Adrenal gland (tissue), 9 donors: ENCODE measurements at regions not wholly inside any gene's neighbourhood (a gene's known extent, or its start where the extent isn't known, plus 50 kb on each side); places are given as distances from the start of the nearest gene placed in this dataset.

Source experiments
- DNase-seq, 7 donors: peaks; one replicate each; pipeline ENCODE4 v3.0.0-alpha.2; 2019 to 2020
- H3K27ac ChIP-seq, 5 donors: fragments of 200-600 bp; sonication (generic) in 4 of 5; 1 replicate in 3 of 5; 2 replicates in 2 of 5; pipeline versions ENCODE4 v1.5.1 to v1.8.0; 2016 to 2020; ENCODE audit warnings: mild to moderate bottlenecking in 1 of 5
- H3K27me3 ChIP-seq: fragments of 200-600 bp; 2 replicates; pipeline ENCODE4 v1.8.0; 2021
- H3K36me3 ChIP-seq, 2 donors: fragments of 200-600 bp; replicated peaks in 1 of 2; 1 replicate in 1 of 2; 2 replicates in 1 of 2; pipeline versions ENCODE4 v1.5.1 to v1.8.0; 2018 to 2022
- H3K4me1 ChIP-seq, 2 donors: fragments of 200-600 bp; replicated peaks in 1 of 2; 1 replicate in 1 of 2; 2 replicates in 1 of 2; pipeline versions ENCODE4 v1.5.1 to v1.8.0; 2018 to 2021
- H3K4me3 ChIP-seq, 4 donors: fragments of 200-600 bp; sonication (generic) in 3 of 4; one replicate each; pipeline ENCODE4 v1.5.1; 2016 to 2018
- H3K9me3 ChIP-seq, 3 donors: fragments of 200-600 bp; sonication (generic) in 1 of 3; replicated peaks in 1 of 3; 1 replicate in 2 of 3; 2 replicates in 1 of 3; pipeline versions ENCODE4 v1.5.1 to v1.8.0; 2016 to 2021
- CTCF ChIP-seq, 6 experiments: fragments of 450-650 bp in 4 of 6; fragments of 200-600 bp in 2 of 6; sonication (generic) in 1 of 6; IDR thresholded peaks; 1 replicate in 5 of 6; 2 replicates in 1 of 6; pipeline versions ENCODE4 v1.5.1 to v1.8.0; 2016 to 2021; ENCODE audit warnings: antibody characterized with exemption in 6 of 6, mild to moderate bottlenecking in 2 of 6, moderate library complexity in 1 of 6
- POLR2A ChIP-seq, 2 donors: fragments of 450-650 bp; IDR thresholded peaks; one replicate each; pipeline ENCODE4 v1.6.1; 2017; ENCODE audit warnings: antibody characterized with exemption in 2 of 2, mild to moderate bottlenecking in 2 of 2, moderate library complexity in 1 of 2
- WGBS, 4 donors: extraction: QIAGEN DNeasy Blood & Tissue Kit in 2 of 4; methylation state at CpG; one replicate each; pipeline versions ENCODE4 v1.1.5 to v1.1.7; 2013 to 2017; 5-methylcytosine and 5-hydroxymethylcytosine counted together
- intact Hi-C, 2 donors: fragments of 100-400 bp; cut with DNase I; formaldehyde crosslinking; loops; one replicate each; pipeline versions ENCODE4 v1.14.1 to v1.15.0; 2022 to 2023
- donor health status: healthy with polysubstance abuse.
- donor health status: Bipolar disorder and iron deficiency.
- donor health status: DM: yes; HTN: yes; CAD: no.
- donor health status: DM: no; HTN: no; CAD: no.
- donor health status: DM: no; HTN: no; CAD: no.

GRCh38 chr5:20213803-20214202 is 225.8 kb upstream of the CDH18 start:
- H3K4me1 ChIP-seq: no peaks in the 10 kb centered on the region
- H3K27ac ChIP-seq: no peak overlapping the region
- 76 to 83% (median 79%) methylated on average over 2 of the region's 2 CpGs for WGBS, 4 donors
- H3K36me3 ChIP-seq: no peaks in the 10 kb centered on the region
- TF ChIP-seq POLR2A (IDR thresholded peaks at IDR 0.05): no peak
- TF ChIP-seq CTCF (IDR thresholded peaks at IDR 0.05): no peak
- no peaks in the 10 kb centered on the region for H3K27me3 ChIP-seq
- no peak for DNase-seq
- H3K4me3 ChIP-seq: no peak overlapping the region
- intact Hi-C loops: no loop called here
- H3K9me3 ChIP-seq: no peaks in the 10 kb centered on the region

GRCh38 chr5:20212701-20213100 is 224.7 kb upstream of the CDH18 start:
- no peaks in the 10 kb centered on the region for H3K27me3 ChIP-seq
- H3K4me1 ChIP-seq: no peaks in the 10 kb centered on the region
- no peak for DNase-seq
- no peak overlapping the region for H3K27ac ChIP-seq
- no peaks in the 10 kb centered on the region for H3K36me3 ChIP-seq
- H3K4me3 ChIP-seq: no peak overlapping the region
- intact Hi-C loops: no loop called here
- H3K9me3 ChIP-seq: no peaks in the 10 kb centered on the region
- no peak for TF ChIP-seq POLR2A (IDR thresholded peaks at IDR 0.05)
- no peak for TF ChIP-seq CTCF (IDR thresholded peaks at IDR 0.05)

GRCh38 chr5:20166456-20166855 is 178.5 kb upstream of the CDH18 start:
- Histone ChIP-seq H3K4me3 (no peak overlapping the region), H3K4me1 (no peaks in the 10 kb centered on the region), H3K27me3 (no peaks in the 10 kb centered on the region), H3K9me3 (no peaks in the 10 kb centered on the region), H3K36me3 (no peaks in the 10 kb centered on the region), H3K27ac (no peak overlapping the region)
- DNase-seq: no peak
- TF ChIP-seq CTCF (IDR thresholded peaks at IDR 0.05) (no peak), POLR2A (IDR thresholded peaks at IDR 0.05) (no peak)
- intact Hi-C loops: no loop called here
- WGBS, 4 donors: 64 to 67% (median 66%) methylated on average over 4 of the region's 4 CpGs

GRCh38 chr5:20158006-20158405 is 170.0 kb upstream of the CDH18 start:
- intact Hi-C loops: no loop called here
- no peaks in the 10 kb centered on the region for H3K9me3 ChIP-seq
- DNase-seq: no peak
- H3K27ac ChIP-seq: no peak overlapping the region
- TF ChIP-seq POLR2A (IDR thresholded peaks at IDR 0.05): no peak
- H3K4me1 ChIP-seq: no peaks in the 10 kb centered on the region
- no peaks in the 10 kb centered on the region for H3K27me3 ChIP-seq
- WGBS, 4 donors: 36 to 93% (median 70%) methylated on average over 1 of the region's 1 CpG
- no peaks in the 10 kb centered on the region for H3K36me3 ChIP-seq
- H3K4me3 ChIP-seq: no peak overlapping the region

GRCh38 chr5:20157089-20157488 is 169.1 kb upstream of the CDH18 start:
- intact Hi-C loops: no loop called here
- Histone ChIP-seq H3K36me3 (no peaks in the 10 kb centered on the region), H3K27ac (no peak overlapping the region), H3K4me1 (no peaks in the 10 kb centered on the region), H3K4me3 (no peak overlapping the region), H3K9me3 (no peaks in the 10 kb centered on the region), H3K27me3 (no peaks in the 10 kb centered on the region)
- WGBS, 4 donors: 67 to 69% (median 68%) methylated on average over 2 of the region's 2 CpGs
- TF ChIP-seq POLR2A (IDR thresholded peaks at IDR 0.05): no peak
- no peak for TF ChIP-seq CTCF (IDR thresholded peaks at IDR 0.05)
- no peak for DNase-seq
